HG03520 (cell line): ENCODE measurements at regions not wholly inside any gene's neighbourhood (a gene's known extent, or its start where the extent isn't known, plus 50 kb on each side); places are given as distances from the start of the nearest gene placed in this dataset.
"Not testable (repeated sequence)": the region's sequence is repeated elsewhere in the genome, so short reads cannot be mapped to it uniquely, and the experiment has no call there.

Experiments used
- ATAC-seq: cut with Tn5 transposase; IDR thresholded peaks from one replicate; pipeline ENCODE4 v1.9.1; 2021; ENCODE audit warnings: mild to moderate bottlenecking, moderate library complexity; ENCODE audit not compliant: unreplicated experiment

DNA sequence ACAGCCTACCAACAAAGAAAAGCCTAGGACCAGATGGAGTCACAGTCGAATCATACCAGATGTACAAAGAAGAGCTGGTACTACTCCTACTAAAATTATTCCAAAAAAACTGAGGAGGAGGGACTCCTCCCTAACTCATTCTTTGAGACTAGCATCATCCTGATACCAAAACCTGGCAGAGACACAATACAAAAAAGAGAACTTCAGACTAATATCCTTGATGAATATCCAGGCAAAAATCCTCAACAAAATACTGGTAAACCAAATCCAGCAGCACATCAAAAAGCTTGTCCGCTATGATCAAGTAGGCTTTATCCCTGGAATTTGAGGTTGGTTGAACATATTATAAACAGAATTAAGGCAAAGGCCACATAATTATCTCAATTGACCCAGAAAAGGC, 900.4 kb upstream of the ARRDC3 start:
- no peak for ATAC-seq

DNA sequence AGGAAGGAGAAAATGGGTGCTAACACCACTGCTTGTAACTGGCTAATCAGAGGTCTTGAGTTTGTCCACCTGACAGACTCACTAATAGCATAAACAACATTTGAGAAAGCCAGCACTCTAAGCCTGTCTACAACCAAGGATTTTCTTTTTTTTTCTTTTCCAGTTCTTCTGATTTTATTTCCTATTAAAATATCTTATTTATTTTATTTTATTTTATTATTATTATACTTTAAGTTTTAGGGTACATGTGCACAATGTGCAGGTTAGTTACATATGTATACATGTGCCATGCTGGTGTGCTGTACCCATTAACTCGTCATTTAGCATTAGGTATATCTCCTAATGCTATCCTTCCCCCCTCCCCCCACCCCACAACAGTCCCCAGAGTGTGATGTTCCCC, 888.6 kb upstream of the ARRDC3 start:
- not testable (repeated sequence) for ATAC-seq

DNA sequence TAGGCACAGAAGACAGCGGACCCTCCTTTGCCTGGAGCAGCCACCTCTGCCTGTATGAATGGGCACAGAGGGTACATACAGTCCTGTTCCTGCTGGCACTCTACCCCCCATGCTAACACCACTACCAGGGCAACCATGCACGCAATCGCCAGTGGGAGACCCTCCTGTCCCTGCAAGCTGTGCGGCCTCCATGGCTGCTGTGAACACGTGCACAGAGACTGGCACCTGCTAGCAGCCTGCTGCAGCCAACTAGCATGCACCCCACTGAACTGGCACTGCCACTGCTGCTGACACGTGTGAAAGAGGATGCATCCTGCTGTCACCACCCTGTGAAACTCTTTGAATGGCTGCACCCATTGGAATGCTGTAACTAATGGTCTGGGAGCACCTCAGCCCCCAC, 885.2 kb upstream of the ARRDC3 start:
- no peak for ATAC-seq

DNA sequence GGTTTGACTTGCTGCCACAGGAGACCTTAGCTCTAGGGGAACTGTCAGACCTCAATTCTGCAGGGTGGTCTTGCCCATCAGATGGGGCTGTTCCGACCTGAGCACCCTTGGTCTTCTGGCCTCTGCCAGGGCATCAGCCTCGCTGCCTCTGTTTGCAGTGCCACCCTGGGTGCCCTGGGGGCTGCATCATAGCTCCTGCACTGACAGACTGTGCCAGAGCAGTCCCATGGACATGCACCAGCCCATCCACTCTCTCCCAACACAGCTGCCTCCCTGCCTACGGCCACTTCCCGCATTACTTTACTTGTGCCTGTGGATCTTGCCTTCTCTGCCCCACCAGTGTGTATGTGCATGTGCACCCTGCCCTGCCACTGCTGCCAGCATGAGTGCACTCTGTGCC, 884.7 kb upstream of the ARRDC3 start:
- ATAC-seq, result no peak

DNA sequence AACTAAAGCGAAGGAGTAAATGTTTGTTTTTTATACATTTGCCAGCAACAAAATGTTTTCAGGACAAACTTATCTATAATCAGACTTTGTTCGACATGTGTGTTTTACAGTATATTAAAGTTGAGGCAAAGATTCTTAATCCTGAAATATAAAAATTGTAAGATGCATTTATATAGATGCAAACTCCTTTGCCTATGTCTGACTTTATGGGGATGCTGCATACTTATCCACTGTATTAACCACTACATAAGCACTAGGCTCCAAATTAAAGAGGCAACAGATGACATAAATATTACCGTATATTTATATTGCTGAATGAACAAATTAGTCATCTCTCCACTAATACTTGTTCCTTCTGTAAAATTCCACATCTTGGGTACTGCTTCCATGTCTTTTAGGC, 882.7 kb upstream of the ARRDC3 start:
- ATAC-seq, result no peak

DNA sequence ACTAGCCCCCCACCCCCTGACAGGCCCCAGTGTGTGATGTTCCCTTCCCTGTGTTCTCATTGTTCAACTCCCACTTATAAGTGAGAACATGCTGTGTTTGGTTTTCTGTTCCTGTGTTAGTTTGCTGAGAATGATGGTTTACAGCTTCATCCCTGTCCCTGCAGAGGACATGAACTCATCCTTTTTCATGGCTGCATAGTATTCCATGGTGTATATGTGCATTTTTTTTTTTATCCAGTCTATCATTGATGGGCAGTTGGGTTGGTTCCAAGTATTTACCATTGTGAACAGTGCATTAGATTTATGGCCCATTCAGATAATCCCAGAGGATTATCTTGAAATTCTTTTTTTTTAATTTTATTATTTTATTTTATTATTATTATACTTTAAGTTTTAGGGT, 872.5 kb upstream of the ARRDC3 start:
- not testable (repeated sequence) for ATAC-seq

DNA sequence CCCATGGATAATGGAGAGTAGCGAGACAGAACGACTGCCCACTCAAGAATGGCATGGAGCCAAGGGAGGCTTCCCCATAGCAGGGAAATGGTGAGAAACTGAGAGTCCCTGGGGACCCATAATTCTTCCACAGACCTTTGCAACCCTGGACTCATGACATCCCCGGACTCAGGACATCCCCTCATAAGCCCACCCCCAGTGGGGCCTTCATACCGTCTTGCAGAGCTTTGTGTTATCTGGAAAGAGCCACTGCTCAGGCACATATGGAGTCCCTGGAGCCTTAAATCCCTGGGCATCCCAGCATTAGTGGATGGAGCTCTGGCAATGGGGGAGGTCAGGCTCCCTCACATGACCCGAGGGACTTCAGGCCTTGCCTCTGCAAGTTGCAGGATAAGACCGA, 865.4 kb upstream of the ARRDC3 start:
- ATAC-seq, result no peak

DNA sequence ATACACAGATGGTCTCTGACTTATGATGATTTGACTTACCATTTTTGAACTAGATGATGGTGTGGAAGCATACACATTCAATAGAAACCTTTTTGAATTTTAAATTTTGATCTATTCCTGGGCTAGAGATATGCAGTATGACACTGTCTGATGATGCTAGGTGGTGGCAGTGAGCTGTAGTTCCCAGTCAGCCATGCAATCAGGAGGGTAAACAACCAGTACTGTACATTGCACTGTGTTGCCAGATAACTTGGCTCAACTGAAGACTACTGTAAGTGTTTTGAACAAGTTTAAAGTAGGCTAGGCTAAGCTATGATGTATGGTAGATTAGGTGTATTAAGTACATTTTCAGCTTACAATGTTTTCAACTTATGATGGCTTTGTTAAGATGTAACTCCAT, 859.1 kb upstream of the ARRDC3 start:
- ATAC-seq, result no peak

DNA sequence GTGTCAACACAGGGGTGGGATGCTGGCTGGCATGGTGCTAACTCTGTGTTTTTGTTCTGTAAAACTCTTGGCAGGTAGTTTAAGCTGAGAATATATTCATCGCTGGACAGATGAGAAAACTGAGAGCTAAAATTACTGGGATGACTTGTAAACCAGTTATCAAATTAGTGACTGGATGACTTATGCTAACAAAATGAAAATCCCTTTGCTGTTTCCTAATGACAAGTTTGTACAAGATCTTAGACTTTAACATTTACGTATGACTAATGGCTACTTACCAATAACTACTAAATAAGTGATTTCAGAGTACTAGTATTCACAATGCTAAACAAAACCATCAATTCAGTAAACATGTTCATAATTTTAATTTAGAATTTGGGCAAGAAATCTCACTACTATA, 854.8 kb upstream of the ARRDC3 start:
- ATAC-seq, result no peak

DNA sequence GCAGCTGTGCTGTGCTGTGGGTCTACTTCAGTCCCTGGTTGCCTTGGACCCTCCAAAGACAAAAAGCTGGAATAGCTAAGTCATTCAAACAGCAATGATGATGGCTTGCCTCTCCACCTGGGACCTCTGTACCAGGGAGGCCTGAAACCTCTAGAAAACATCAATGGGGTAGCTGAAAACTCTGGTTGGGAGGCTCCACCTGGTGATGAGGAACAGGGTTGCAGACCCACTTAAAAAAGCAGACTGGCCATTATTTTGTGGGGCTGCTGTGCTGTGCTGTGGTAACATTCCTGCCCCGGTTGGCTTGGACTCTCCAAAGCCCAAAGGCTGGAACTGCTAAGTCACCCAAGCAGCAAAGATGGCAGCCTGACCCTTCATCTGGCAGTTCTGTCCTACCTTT, 839.3 kb upstream of the ARRDC3 start:
- no peak for ATAC-seq

DNA sequence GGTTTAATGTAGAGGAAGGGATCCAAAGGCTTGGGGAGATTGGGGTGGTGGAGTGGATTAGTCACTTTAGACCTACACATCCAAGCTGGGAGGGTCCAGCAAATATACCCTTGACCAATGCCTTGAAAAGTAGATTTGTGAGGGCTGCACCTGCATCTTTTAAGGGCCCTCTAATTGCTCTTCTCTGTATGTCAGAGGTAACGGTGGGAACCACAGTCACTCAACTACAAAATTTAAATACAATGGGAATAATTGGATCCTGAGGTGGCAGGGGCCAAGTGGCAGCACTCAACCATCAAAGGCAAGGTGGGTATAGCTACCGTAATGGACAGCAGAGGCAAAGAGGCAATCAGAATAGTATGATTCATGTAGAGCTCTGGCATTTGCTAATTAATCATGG, 833.7 kb upstream of the ARRDC3 start:
- not testable (repeated sequence) for ATAC-seq

DNA sequence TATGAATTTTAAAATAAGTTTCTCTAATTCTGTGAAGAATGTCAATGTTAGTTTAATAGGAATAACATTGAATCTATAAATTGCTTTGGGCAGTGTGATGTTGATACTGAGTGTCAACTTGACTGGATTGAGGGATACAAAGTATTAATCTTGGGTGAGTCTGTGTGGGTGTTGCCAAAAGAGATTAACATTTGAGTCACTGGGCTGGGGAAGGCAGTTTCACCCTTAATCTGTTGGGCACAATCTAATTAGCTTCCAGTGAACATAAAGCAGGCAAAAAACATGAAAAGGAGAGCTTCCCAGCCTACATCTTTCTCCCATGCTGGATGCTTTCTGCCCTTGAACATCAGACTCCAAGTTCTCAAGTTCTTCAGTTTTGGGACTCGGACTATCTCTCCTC, 832.0 kb upstream of the ARRDC3 start:
- ATAC-seq, result no peak

DNA sequence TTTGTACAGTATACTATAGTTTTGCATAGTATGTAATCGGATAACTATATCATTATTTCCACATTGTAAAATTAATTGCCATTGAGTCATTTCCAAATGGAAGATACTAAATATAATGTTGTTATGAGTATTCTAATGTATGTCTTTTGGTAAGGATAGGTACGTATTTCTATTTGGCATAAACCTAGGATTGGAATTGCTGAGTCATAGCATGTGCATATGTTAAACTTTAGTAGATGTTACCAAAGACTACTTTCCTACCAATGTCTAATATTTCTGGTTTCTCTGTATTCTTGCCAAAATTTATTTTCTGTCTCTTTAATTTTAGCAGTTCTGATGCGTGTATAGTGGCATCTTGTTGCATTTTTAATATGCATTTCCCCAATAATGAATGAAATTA, 825.1 kb upstream of the ARRDC3 start:
- no peak for ATAC-seq

DNA sequence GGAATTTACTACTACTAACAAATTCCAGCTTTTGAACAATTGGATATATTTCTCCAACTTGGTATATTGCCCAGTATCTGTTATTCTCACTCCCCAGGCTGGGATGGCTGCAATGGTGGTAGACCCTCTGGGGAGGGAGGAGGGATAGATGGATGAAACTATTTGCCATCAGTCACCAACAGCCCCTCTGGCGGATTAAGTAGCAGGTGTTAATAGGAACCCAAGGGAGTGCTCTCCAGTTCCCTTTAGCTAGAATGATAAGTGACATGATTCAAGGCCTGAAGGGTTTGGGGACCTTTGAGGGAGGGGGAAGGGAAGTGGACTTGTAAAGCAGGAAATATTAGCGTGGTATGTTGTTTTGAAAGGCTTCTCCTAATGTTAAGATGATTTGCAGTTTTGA, 824.0 kb upstream of the ARRDC3 start:
- ATAC-seq, result no peak

DNA sequence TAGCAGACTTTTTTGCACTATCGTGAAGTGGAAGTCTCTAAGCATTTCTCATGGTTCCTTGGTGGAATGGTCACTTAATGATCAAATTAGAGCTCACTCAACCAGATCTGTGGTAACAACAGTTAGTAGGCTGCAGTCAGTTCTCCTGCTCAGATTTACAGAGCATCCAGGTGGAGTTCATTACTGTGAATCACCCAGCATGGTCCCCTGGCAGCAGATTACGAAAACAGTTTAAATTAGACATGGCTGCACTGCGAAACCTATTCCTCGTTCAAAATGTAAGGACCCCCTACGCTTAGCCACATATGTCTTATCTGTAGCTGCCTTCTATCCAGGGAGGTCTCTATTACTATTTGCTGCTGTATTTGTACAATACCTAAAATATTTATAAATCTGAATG, 823.6 kb upstream of the ARRDC3 start:
- no peak for ATAC-seq

DNA sequence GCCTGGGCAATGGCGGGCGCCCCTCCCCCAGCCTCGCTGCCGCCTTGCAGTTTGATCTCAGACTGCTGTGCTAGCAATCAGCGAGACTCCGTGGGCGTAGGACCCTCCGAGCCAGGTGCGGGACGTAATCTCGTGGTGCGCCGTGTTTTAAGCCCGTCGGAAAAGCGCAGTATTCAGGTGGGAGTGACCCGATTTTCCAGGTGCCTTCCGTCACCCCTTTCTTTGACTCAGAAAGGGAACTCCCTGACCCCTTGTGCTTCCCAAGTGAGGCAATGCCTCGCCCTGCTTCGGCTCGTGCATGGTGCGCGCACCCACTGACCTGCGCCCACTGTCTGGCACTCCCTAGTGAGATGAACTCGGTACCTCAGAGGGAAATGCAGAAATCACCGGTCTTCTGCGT, 815.9 kb upstream of the ARRDC3 start:
- ATAC-seq, result not testable (repeated sequence)

DNA sequence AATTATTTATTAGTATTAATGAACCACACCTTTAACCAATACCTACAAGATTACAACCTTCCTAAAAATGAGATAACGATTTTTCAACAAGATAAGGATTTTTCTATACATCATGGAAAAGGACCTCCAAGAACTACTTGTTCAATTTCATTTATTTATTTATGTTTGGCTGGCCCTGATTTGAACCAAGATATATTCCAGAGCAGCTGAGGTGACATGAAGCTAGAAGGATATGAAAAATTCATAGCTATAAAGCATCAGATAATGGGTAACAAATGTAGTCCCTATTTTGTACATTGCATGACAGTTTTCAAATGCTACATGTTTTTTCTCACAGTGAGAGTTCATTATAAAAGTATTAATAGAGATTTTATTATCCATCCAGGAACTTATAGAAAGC, 798.5 kb upstream of the ARRDC3 start:
- ATAC-seq, result no peak

DNA sequence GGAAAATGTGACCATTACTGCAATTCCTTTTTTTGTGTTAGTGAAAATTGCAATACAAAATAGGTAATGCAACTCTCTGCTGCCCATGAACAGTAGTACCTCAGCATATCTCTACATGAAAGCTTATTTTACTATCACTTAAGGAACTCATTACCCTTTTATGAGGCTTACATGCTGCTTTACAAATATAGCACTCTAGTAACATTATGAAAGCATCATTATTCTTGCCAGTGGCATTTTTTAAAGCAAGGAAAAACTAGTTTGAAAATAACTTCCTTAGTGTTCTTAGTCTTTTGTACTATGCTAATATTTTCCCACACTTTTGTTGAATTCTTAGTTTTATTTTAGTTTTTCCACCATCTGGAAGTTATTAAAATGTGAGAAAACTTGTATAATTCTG, 797.3 kb upstream of the ARRDC3 start:
- no peak for ATAC-seq

DNA sequence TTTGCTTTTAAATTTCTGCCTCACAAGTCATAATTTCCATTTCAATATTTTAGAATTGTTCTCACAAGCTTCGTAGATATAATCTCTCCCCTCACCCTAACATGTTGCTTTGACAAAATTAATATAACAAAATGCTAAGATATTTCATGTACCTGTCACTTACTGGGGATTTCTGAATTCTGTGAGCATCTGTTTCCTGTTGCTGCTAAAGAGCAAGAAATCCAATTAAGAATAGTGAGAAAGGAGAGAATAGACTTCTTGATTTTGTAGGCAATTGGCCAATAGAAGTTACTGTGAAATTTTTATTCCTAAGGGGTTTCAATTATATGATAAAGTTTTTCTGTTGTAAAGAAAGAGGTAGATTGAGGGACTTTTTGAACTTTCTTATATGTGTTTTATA, 796.5 kb upstream of the ARRDC3 start:
- ATAC-seq, result no peak

DNA sequence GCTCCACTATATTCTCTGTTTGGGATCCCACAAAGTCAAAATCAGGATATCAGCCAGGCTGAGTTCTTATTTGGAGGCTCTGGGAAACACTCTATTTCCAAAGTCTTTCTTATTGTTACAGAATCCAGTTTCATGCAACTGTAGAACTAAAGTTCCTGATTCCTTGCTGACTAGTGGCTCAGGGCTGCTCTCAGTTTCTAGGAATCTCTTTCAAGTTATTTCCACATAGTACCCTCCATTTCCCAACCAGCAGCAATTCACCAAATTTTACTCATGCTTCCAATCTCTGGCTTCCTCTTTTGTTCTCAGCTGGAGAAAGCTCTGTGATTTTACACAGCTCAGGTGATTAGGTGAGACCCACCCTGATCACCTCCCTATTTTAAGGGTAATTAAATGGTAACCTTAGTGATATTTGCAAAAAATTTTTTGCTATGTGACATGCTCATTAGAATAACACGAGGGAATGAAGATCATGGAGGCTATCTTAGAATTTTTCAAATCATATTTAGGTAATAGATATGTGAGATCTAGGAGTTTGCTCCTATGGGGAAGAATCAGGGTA, 794.9 kb upstream of the ARRDC3 start:
- no peak for ATAC-seq

DNA sequence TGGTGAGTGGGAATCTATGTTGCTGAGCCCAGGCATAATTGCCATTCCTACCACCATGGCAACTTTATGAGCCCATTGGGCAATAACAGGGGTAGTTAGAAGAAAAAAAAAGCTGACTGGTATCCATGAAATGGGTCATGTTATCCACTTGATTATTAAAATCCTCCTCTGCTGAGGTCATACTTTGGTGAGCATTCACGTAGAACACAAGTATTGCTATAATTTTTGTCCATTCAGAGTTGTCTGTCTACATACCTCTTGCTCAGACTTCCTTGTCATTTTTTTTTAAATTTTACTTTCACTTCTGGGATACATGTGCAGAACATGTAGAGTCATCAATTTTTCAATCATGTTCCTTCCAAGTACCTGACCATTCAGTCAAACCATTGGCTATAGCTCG, 780.8 kb upstream of the ARRDC3 start:
- no peak for ATAC-seq

DNA sequence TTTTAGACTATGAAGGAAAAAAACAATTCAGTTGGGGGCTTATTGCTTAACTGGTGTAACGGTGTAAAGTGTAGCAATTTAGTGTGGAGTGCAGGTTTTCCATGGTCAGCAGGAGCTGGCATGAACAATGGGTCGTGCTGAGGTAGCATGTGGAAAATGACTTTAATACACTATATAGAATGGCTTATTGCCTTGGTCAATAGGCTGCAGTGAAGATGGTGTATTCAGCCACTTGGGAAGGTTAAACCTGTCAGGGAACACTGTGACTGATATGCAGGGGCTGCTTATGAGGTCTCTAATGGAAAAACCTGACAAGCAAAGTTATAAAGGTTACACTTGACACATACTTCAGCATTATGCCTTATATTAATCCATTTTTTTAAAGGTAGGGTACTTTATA, 764.7 kb upstream of the ARRDC3 start:
- no peak for ATAC-seq

DNA sequence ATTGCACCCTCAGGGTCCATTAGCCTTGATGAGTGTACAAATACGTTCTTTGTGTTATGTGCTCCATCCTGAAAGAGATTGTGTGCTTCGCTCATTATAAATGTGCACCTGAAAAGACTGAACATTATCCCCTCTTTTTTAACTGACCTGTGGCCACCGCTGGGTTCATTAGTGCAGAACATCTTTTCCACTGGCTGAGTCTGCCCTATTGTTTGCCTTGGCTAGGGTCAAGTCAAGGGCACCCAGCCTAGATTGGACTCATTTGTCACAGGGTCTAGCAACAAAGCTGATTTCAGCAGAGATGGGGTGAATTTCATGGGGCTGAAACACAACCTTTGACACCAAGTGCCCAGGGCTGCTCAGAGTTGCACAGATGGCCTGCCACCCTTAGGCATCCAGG, 764.1 kb upstream of the ARRDC3 start:
- no peak for ATAC-seq

DNA sequence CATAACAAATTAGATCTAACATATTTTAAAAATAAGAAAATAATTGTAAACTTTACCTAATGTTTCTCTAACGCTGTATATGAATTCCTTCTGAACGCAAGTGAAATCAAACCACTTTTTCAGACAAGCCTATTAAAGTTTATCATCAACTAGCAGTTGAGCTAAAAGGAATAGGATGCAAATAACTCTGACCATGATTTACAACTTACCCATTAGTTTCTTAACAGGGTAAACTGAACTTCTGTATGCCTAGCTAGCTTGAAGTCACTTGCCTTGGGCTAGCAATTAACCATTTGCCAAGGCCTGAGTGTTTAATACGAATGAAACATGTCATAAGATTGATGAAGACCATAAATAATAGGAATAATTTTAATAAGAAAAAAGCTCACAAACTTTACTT, 762.7 kb upstream of the ARRDC3 start:
- ATAC-seq, result no peak
